Neural cell (in vitro differentiated cells): ENCODE measurements at regions not wholly inside any gene's neighbourhood (a gene's known extent, or its start where the extent isn't known, plus 50 kb on each side); places are given as distances from the start of the nearest gene placed in this dataset.

ENCODE experiments used
- H2AFZ ChIP-seq: fragments of 200-600, 300-800 bp; sonication (generic), shearing (Covaris generic); 2 replicates; pipeline ENCODE4 v1.6.0; 2014; ENCODE audit warnings: low read depth, mild to moderate bottlenecking, antibody characterized with exemption, low read length, moderate library complexity
- H3F3A ChIP-seq: fragments of 200-600 bp; shearing (Covaris generic); 2 replicates; pipeline ENCODE4 v1.6.1; 2016; ENCODE audit warnings: mild to moderate bottlenecking, moderate library complexity, mixed read lengths, antibody characterized with exemption, low read length; ENCODE audit not compliant: insufficient read depth, poor library complexity, severe bottlenecking
- H3K27ac ChIP-seq: fragments of 200-600, 300-800 bp; sonication (generic), shearing (Covaris generic); 2 replicates; pipeline ENCODE4 v1.5.1; 2014; ENCODE audit warnings: mild to moderate bottlenecking, low read length, moderate library complexity
- H3K27me3 ChIP-seq: fragments of 300-800, 200-600 bp; sonication (generic), shearing (Covaris generic); 2 replicates; pipeline ENCODE4 v1.6.0; 2014; ENCODE audit warnings: mild to moderate bottlenecking, low read depth, low read length, moderate library complexity; ENCODE audit not compliant: insufficient read depth
- H3K36me3 ChIP-seq: fragments of 300-800, 200-600 bp; sonication (generic), shearing (Covaris generic); 2 replicates; pipeline ENCODE4 v1.5.1; 2014; ENCODE audit warnings: mild to moderate bottlenecking, antibody characterized with exemption, low read length, moderate library complexity; ENCODE audit not compliant: insufficient read depth
- H3K4me2 ChIP-seq: fragments of 300-800, 200-600 bp; sonication (generic), shearing (Covaris generic); 2 replicates; pipeline ENCODE4 v1.6.0; 2014; ENCODE audit warnings: mild to moderate bottlenecking, low read length
- H3K4me3 ChIP-seq: fragments of 300-800, 200-600 bp; sonication (generic), shearing (Covaris generic); 2 replicates; pipeline ENCODE4 v1.5.1; 2014; ENCODE audit warnings: mild to moderate bottlenecking, low read length, moderate library complexity
- H3K79me2 ChIP-seq: fragments of 200-600 bp; shearing (Covaris generic); replicated peaks from 2 replicates; pipeline ENCODE4 v1.6.0; 2014; ENCODE audit warnings: mild to moderate bottlenecking, low read length, moderate library complexity; ENCODE audit not compliant: insufficient read depth
- H3K9ac ChIP-seq: fragments of 300-800, 200-600 bp; sonication (generic), shearing (Covaris generic); 2 replicates; pipeline ENCODE4 v1.6.1; 2016; ENCODE audit warnings: mild to moderate bottlenecking, low read length, mixed read lengths
- H3K9me2 ChIP-seq: fragments of 200-600 bp; shearing (Covaris generic); 2 replicates; pipeline ENCODE4 v1.6.1; 2016; ENCODE audit warnings: mild to moderate bottlenecking, low read length, mixed read lengths; ENCODE audit not compliant: insufficient read depth
- H3K9me3 ChIP-seq: fragments of 200-600, 300-800 bp; sonication (generic), shearing (Covaris generic); 2 replicates; pipeline ENCODE4 v1.6.1; 2016; ENCODE audit warnings: mild to moderate bottlenecking, mixed run types, low read length, moderate library complexity, mixed read lengths
- H4K20me1 ChIP-seq: fragments of 200-600 bp; shearing (Covaris generic); 2 replicates; pipeline ENCODE4 v1.6.1; 2016; ENCODE audit warnings: mild to moderate bottlenecking, mixed run types; ENCODE audit not compliant: insufficient read depth
- CTCF ChIP-seq: fragments of 450-650 bp; IDR thresholded peaks from 2 replicates; pipeline ENCODE4 v1.5.1; 2014; ENCODE audit warnings: antibody characterized with exemption, mild to moderate bottlenecking, moderate library complexity; ENCODE audit not compliant: poor library complexity, severe bottlenecking
- EP300 ChIP-seq: fragments of 450-650 bp; conservative IDR thresholded peaks from 2 replicates; pipeline ENCODE4 v1.6.1; 2014; ENCODE audit warnings: antibody characterized with exemption, mild to moderate bottlenecking, moderate library complexity; ENCODE audit not compliant: poor library complexity, severe bottlenecking
- EZH2 ChIP-seq: fragments of 200-600, 300-800 bp; shearing (Covaris generic), sonication (generic); IDR thresholded peaks from 2 replicates; pipeline ENCODE4 v1.6.1; 2014; ENCODE audit warnings: antibody characterized with exemption, low read length, borderline replicate concordance, mild to moderate bottlenecking; ENCODE audit not compliant: insufficient read depth, poor library complexity, severe bottlenecking
- MXI1 ChIP-seq: fragments of 450-650 bp; conservative IDR thresholded peaks from 2 replicates; pipeline ENCODE4 v1.6.1; 2014; ENCODE audit warnings: antibody characterized with exemption, mild to moderate bottlenecking; ENCODE audit not compliant: poor library complexity, severe bottlenecking
- POLR2AphosphoS5 ChIP-seq: IDR thresholded peaks from 2 replicates; pipeline ENCODE4 v1.6.1; 2012
- RAD21 ChIP-seq: fragments of 450-650 bp; conservative IDR thresholded peaks from 2 replicates; pipeline ENCODE4 v1.6.1; 2014; ENCODE audit warnings: antibody characterized with exemption, mild to moderate bottlenecking, moderate library complexity
- REST ChIP-seq: IDR thresholded peaks from 2 replicates; pipeline ENCODE4 v1.6.1; 2012; ENCODE audit warnings: borderline replicate concordance
- SMC3 ChIP-seq: fragments of 450-650 bp; conservative IDR thresholded peaks from 2 replicates; pipeline ENCODE4 v1.6.1; 2014; ENCODE audit warnings: antibody characterized with exemption, mild to moderate bottlenecking, moderate library complexity; ENCODE audit not compliant: poor library complexity
- TAF1 ChIP-seq: IDR thresholded peaks from 2 replicates; pipeline ENCODE4 v1.6.1; 2012; ENCODE audit warnings: low read depth

GRCh38 chr14:65331652-65332051, 80.9 kb upstream of the FUT8 start:
- Histone ChIP-seq H3K79me2 (no peaks in the 10 kb centered on the region), H2AFZ (no peak overlapping the region), H3K27ac (no peak overlapping the region), H3K27me3 (no peaks in the 10 kb centered on the region), H3K4me2 (no peak overlapping the region), H3K36me3 (no peaks in the 10 kb centered on the region), H4K20me1 (no peaks in the 10 kb centered on the region), H3F3A (no peaks in the 10 kb centered on the region), H3K9me2 (no peaks in the 10 kb centered on the region), H3K9ac (no peak overlapping the region), H3K9me3 (no peaks in the 10 kb centered on the region), H3K4me3 (no peak overlapping the region)
- TF ChIP-seq EP300 = no peak
- no peak for TF ChIP-seq TAF1
- no peak for TF ChIP-seq POLR2AphosphoS5
- TF ChIP-seq EZH2 = no peak
- no peak for TF ChIP-seq SMC3
- TF ChIP-seq RAD21 = no peak

- H3F3A ChIP-seq = no peaks in the 10 kb centered on the region
- H3K9me2 ChIP-seq = no peaks in the 10 kb centered on the region
- no peaks in the 10 kb centered on the region for H3K36me3 ChIP-seq
- no peaks in the 10 kb centered on the region for H3K79me2 ChIP-seq
- no peaks in the 10 kb centered on the region for H3K27me3 ChIP-seq
- H3K9ac ChIP-seq = no peak overlapping the region
- no peak overlapping the region for H2AFZ ChIP-seq
- H3K27ac ChIP-seq = no peak overlapping the region
- no peaks in the 10 kb centered on the region for H3K9me3 ChIP-seq
- no peak overlapping the region for H3K4me2 ChIP-seq
- TF ChIP-seq RAD21 = no peak
- no peak for TF ChIP-seq POLR2AphosphoS5
- no peak for TF ChIP-seq REST
- TF ChIP-seq MXI1 = no peak
- no peak for TF ChIP-seq EP300
- TF ChIP-seq SMC3 = no peak
- no peak for TF ChIP-seq EZH2
- H4K20me1 ChIP-seq = no peaks in the 10 kb centered on the region
- no peak overlapping the region for H3K4me3 ChIP-seq
These were observed 80.2 kb upstream of the FUT8 start for GRCh38 chr14:65332141-65332871.

GRCh38 chr14:65333943-65334687, 78.4 kb upstream of the FUT8 start:
- H3K27ac ChIP-seq = no peak overlapping the region
- H4K20me1 ChIP-seq = no peaks in the 10 kb centered on the region
- H3K9ac ChIP-seq = no peak overlapping the region
- H3F3A ChIP-seq = no peaks in the 10 kb centered on the region
- H3K36me3 ChIP-seq = no peaks in the 10 kb centered on the region
- H3K9me3 ChIP-seq = no peaks in the 10 kb centered on the region
- H3K79me2 ChIP-seq = no peaks in the 10 kb centered on the region
- no peaks in the 10 kb centered on the region for H3K27me3 ChIP-seq
- no peak for TF ChIP-seq MXI1
- no peak for TF ChIP-seq EZH2
- no peak for TF ChIP-seq TAF1
- no peak for TF ChIP-seq SMC3
- TF ChIP-seq RAD21 = no peak
- TF ChIP-seq REST = no peak
- TF ChIP-seq EP300 = no peak
- no peak for TF ChIP-seq CTCF
- TF ChIP-seq POLR2AphosphoS5 = no peak
- no peak overlapping the region for H2AFZ ChIP-seq
- H3K4me3 ChIP-seq = no peak overlapping the region
- no peaks in the 10 kb centered on the region for H3K9me2 ChIP-seq
- H3K4me2 ChIP-seq = no peak overlapping the region
